NCI-H2107 treated with DMSO at 0.1 percent for 48 hours (cell line): ENCODE measurements at regions not wholly inside any gene's neighbourhood (a gene's known extent, or its start where the extent isn't known, plus 50 kb on each side); places are given as distances from the start of the nearest gene placed in this dataset.

Source experiments
- DNase-seq: peaks from one replicate; lab custom pipeline; 2025; ENCODE audit not compliant: unreplicated experiment; lab: John Stamatoyannopoulos, UW

GRCh38 chr2:70397186-70397585, 95.3 kb upstream of the FAM136A start:
- no peak for DNase-seq

- peak; percentile 9 for DNase-seq
These were observed 94.7 kb upstream of the FAM136A start for GRCh38 chr2:70396612-70397011.

GRCh38 chr2:70393881-70394280, 92.0 kb upstream of the FAM136A start:
- DNase-seq: no peak

GRCh38 chr2:70391988-70392387, 90.1 kb upstream of the FAM136A start:
- DNase-seq: no peak

- DNase-seq: no peak
These were observed 89.4 kb upstream of the FAM136A start for GRCh38 chr2:70391259-70391658.

GRCh38 chr2:70388813-70389212, 86.9 kb upstream of the FAM136A start:
- no peak for DNase-seq

- DNase-seq: no peak
These were observed 86.3 kb upstream of the FAM136A start for GRCh38 chr2:70388128-70388527.

- no peak for DNase-seq
These were observed 84.2 kb upstream of the FAM136A start for GRCh38 chr2:70385966-70386595.

GRCh38 chr2:70385204-70385603, 83.3 kb upstream of the FAM136A start:
- DNase-seq: no peak

- DNase-seq: no peak
These were observed 80.0 kb upstream of the FAM136A start for GRCh38 chr2:70381821-70382220.

GRCh38 chr2:70381235-70381634, 79.4 kb upstream of the FAM136A start:
- DNase-seq: no peak

- no peak for DNase-seq
These were observed 78.8 kb upstream of the FAM136A start for GRCh38 chr2:70380621-70381020.

- DNase-seq: no peak
These were observed 72.7 kb upstream of the FAM136A start for GRCh38 chr2:70374616-70375015.

- no peak for DNase-seq
These were observed 69.9 kb upstream of the FAM136A start for GRCh38 chr2:70371753-70372152.

- DNase-seq: no peak
These were observed 67.2 kb upstream of the FAM136A start for GRCh38 chr2:70369082-70369481.

- no peak for DNase-seq
These were observed 66.7 kb upstream of the FAM136A start for GRCh38 chr2:70368545-70368944.

GRCh38 chr2:70367722-70368323, 66.0 kb upstream of the FAM136A start:
- no peak for DNase-seq

GRCh38 chr2:70362661-70363060, 60.8 kb upstream of the FAM136A start:
- DNase-seq: no peak

- no peak for DNase-seq
These were observed 58.9 kb upstream of the FAM136A start for GRCh38 chr2:70360661-70361270.

- DNase-seq: no peak
These were observed 55.8 kb upstream of the FAM136A start for GRCh38 chr2:70357684-70358071.

- DNase-seq: no peak
These were observed 55.2 kb upstream of the FAM136A start for GRCh38 chr2:70356941-70357683.
